ENCODE measurements at regions not wholly inside any gene's neighbourhood (a gene's known extent, or its start where the extent isn't known, plus 50 kb on each side); places are given as distances from the start of the nearest gene placed in this dataset.

DNA sequence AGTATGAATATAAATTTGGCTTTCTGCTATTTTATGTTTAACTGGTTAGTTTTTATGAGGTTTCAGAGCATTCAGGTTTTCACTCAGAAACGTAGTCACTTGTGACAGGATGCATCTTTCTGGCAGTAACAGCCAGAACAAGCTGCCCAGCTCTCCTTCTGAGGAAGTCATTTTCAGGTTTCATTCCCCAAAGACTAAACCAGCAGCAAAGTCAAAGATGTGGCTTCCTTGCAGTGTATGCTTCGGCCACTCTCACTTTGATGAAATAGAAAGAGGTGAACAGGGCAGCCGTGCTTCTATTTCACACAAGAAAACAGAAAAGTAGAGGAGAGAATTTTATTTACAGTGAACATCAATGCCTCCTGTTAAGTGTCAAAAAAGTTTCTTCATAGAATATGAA lies 469.1 kb downstream of the BTBD3 start:
- TF ChIP-seq, protein P1, sequence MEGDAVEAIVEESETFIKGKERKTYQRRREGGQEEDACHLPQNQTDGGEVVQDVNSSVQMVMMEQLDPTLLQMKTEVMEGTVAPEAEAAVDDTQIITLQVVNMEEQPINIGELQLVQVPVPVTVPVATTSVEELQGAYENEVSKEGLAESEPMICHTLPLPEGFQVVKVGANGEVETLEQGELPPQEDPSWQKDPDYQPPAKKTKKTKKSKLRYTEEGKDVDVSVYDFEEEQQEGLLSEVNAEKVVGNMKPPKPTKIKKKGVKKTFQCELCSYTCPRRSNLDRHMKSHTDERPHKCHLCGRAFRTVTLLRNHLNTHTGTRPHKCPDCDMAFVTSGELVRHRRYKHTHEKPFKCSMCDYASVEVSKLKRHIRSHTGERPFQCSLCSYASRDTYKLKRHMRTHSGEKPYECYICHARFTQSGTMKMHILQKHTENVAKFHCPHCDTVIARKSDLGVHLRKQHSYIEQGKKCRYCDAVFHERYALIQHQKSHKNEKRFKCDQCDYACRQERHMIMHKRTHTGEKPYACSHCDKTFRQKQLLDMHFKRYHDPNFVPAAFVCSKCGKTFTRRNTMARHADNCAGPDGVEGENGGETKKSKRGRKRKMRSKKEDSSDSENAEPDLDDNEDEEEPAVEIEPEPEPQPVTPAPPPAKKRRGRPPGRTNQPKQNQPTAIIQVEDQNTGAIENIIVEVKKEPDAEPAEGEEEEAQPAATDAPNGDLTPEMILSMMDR (IDR thresholded peaks at IDR 0.05 in 8 of 11, conservative IDR thresholded peaks at IDR 0.05 in 3 of 11) = no peak
- TF ChIP-seq POLR2AphosphoS5 (IDR thresholded peaks at IDR 0.05) = no peak
